ENCODE measurements at regions not wholly inside any gene's neighbourhood (a gene's known extent, or its start where the extent isn't known, plus 50 kb on each side); places are given as distances from the start of the nearest gene placed in this dataset.

DNA sequence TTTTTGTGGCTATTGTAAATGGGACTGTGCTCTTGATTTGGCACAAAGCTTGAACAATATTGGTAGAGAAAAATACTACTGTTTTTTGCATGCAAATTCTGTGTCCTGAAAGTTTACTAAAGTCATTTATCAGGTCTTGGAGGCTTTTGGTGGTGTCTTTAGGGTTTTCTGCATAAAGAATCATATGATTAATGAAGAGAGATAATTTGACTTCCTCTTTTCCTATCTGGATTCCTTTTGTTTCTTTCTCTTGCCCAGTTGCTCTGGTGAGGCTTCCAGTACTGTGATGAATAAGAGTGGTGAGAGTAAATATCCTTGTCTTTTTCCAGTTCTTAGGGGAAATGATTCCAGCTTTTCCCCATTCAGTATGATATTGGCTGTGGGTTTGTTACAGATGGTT is 1166.7 kb downstream of the NCAM2 start:
- intact Hi-C loops (cut with micrococcal nuclease): no loop called here
- Histone ChIP-seq H3K79me2 (ENCODE audit: insufficient read depth, low read length) (no peaks in the 10 kb centered on the region), H2AFZ (ENCODE audit: insufficient read depth, low read depth, low read length, poor library complexity, severe bottlenecking) (no peak overlapping the region), H3K4me3 (replicated peaks in 1 of 3; ENCODE audit: low read depth in 2 of 3, low read length in 3 of 3) (no peak overlapping the region), H3K4me1 (ENCODE audit: control insufficient read depth in 1 of 2, insufficient read depth in 2 of 2, low read length in 2 of 2) (no peaks in the 10 kb centered on the region), H3K36me3 (replicated peaks in 1 of 2; ENCODE audit: control insufficient read depth in 1 of 2, insufficient read depth in 2 of 2, low read length in 2 of 2) (no peaks in the 10 kb centered on the region), H3K9me3 (replicated peaks in 1 of 2; ENCODE audit: control insufficient read depth in 1 of 2, insufficient read depth in 1 of 2, low read length in 2 of 2) (peaks cover 0 to 3% of the 10 kb centered on the region in 2 donors), H3K27ac (ENCODE audit: low read depth in 1 of 2, low read length in 2 of 2) (no peak overlapping the region), H3K4me2 (replicated peaks; ENCODE audit: extremely low read depth, low read length, poor library complexity, severe bottlenecking) (no peak overlapping the region), H4K20me1 (ENCODE audit: insufficient read depth, low read length) (no peaks in the 10 kb centered on the region), H3K9ac (ENCODE audit: insufficient read depth, low read length, poor library complexity, severe bottlenecking) (no peak overlapping the region), H3K27me3 (ENCODE audit: control insufficient read depth in 2 of 2, insufficient read depth in 2 of 2, low read length in 2 of 2) (no peaks in the 10 kb centered on the region)
- DNase-seq: no peak
- Mint-ChIP-seq H3K27ac (no peak overlapping the region), H3K4me3 (no peak overlapping the region), H3K4me1 (no peaks in the 10 kb centered on the region), H3K9me3 (peaks cover 0 to 7% (median 4%) of the 10 kb centered on the region in 7 donors), H3K27me3 (ENCODE audit: low read depth in 3 of 3) (no peaks in the 10 kb centered on the region), H3K36me3 (no peaks in the 10 kb centered on the region)
- TF ChIP-seq, protein P1, sequence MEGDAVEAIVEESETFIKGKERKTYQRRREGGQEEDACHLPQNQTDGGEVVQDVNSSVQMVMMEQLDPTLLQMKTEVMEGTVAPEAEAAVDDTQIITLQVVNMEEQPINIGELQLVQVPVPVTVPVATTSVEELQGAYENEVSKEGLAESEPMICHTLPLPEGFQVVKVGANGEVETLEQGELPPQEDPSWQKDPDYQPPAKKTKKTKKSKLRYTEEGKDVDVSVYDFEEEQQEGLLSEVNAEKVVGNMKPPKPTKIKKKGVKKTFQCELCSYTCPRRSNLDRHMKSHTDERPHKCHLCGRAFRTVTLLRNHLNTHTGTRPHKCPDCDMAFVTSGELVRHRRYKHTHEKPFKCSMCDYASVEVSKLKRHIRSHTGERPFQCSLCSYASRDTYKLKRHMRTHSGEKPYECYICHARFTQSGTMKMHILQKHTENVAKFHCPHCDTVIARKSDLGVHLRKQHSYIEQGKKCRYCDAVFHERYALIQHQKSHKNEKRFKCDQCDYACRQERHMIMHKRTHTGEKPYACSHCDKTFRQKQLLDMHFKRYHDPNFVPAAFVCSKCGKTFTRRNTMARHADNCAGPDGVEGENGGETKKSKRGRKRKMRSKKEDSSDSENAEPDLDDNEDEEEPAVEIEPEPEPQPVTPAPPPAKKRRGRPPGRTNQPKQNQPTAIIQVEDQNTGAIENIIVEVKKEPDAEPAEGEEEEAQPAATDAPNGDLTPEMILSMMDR (IDR thresholded peaks at IDR 0.05): no peak

DNA sequence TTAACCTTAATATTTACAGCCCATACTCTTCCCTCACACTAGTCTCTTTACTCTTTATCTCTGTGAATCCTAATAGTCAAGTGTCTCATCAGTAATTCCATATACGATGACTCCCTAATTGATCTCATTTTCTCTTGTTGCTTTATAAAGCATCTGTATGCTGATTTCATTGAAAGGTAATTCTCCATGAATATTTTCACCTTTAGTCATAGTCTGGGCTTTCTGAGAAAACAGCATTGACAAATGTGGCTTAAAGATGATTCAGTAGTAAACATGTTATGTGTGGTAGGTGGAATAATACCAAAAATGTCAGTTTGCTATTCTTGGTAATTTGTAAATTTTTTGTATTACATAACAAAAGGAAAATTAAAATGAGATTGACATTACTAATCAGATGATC is 1176.5 kb downstream of the NCAM2 start:
- WGBS (ENCODE audit: insufficient coverage): no CpG with 5 or more reads among the region's 1 CpG
- H3K4me1 ChIP-seq (ENCODE audit: control insufficient read depth in 1 of 2, insufficient read depth in 2 of 2, low read length in 2 of 2): no peaks in the 10 kb centered on the region
- H3K4me3 Mint-ChIP-seq: no peak overlapping the region

More for the DNA sequence above, 1176.5 kb downstream of the NCAM2 start:
- TF ChIP-seq, protein P1 (IDR thresholded peaks at IDR 0.05): no peak
- Mint-ChIP-seq H3K27me3 (ENCODE audit: low read depth in 3 of 3) (peaks cover 0 to 2% (median 0%) of the 10 kb centered on the region in 3 donors), H3K4me1 (no peaks in the 10 kb centered on the region), H3K36me3 (no peaks in the 10 kb centered on the region), H3K9me3 (peaks cover 0 to 14% (median 5%) of the 10 kb centered on the region in 7 donors), H3K27ac (no peak overlapping the region)
- H3K9me3 ChIP-seq (replicated peaks in 1 of 2; ENCODE audit: control insufficient read depth in 1 of 2, insufficient read depth in 1 of 2, low read length in 2 of 2): peaks cover 17 to 23% of the 10 kb centered on the region in 2 donors
- no peak overlapping the region for H3K27ac ChIP-seq (ENCODE audit: low read depth in 1 of 2, low read length in 2 of 2)
- no peaks in the 10 kb centered on the region for H3K79me2 ChIP-seq (ENCODE audit: insufficient read depth, low read length)
- no peaks in the 10 kb centered on the region for H3K27me3 ChIP-seq (ENCODE audit: control insufficient read depth in 2 of 2, insufficient read depth in 2 of 2, low read length in 2 of 2)
- H3K4me3 ChIP-seq (replicated peaks in 1 of 3; ENCODE audit: low read depth in 2 of 3, low read length in 3 of 3): no peak overlapping the region
- no peak overlapping the region for H3K9ac ChIP-seq (ENCODE audit: insufficient read depth, low read length, poor library complexity, severe bottlenecking)
- H2AFZ ChIP-seq (ENCODE audit: insufficient read depth, low read depth, low read length, poor library complexity, severe bottlenecking): no peak overlapping the region
- no peaks in the 10 kb centered on the region for H3K36me3 ChIP-seq (replicated peaks in 1 of 2; ENCODE audit: control insufficient read depth in 1 of 2, insufficient read depth in 2 of 2, low read length in 2 of 2)
- no peak for DNase-seq
- intact Hi-C loops (cut with micrococcal nuclease): no loop called here
- H3K4me2 ChIP-seq (replicated peaks; ENCODE audit: extremely low read depth, low read length, poor library complexity, severe bottlenecking): no peak overlapping the region
- H4K20me1 ChIP-seq (ENCODE audit: insufficient read depth, low read length): no peaks in the 10 kb centered on the region
